ENCODE measurements at regions not wholly inside any gene's neighbourhood (a gene's known extent, or its start where the extent isn't known, plus 50 kb on each side); places are given as distances from the start of the nearest gene placed in this dataset.

- no peaks in the 10 kb centered on the region for H3K36me3 ChIP-seq
- DNase-seq, result peak in 1 of 5 donors; percentile 19
- no peak overlapping the region for H3K27ac ChIP-seq
- TF ChIP-seq POLR2A (IDR thresholded peaks at IDR 0.05) (no peak), EP300 (IDR thresholded peaks at IDR 0.05) (no peak)
- TF ChIP-seq, protein P1, sequence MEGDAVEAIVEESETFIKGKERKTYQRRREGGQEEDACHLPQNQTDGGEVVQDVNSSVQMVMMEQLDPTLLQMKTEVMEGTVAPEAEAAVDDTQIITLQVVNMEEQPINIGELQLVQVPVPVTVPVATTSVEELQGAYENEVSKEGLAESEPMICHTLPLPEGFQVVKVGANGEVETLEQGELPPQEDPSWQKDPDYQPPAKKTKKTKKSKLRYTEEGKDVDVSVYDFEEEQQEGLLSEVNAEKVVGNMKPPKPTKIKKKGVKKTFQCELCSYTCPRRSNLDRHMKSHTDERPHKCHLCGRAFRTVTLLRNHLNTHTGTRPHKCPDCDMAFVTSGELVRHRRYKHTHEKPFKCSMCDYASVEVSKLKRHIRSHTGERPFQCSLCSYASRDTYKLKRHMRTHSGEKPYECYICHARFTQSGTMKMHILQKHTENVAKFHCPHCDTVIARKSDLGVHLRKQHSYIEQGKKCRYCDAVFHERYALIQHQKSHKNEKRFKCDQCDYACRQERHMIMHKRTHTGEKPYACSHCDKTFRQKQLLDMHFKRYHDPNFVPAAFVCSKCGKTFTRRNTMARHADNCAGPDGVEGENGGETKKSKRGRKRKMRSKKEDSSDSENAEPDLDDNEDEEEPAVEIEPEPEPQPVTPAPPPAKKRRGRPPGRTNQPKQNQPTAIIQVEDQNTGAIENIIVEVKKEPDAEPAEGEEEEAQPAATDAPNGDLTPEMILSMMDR (IDR thresholded peaks at IDR 0.05), result no peak
- H3K9me3 ChIP-seq, result no peaks in the 10 kb centered on the region
- intact Hi-C loops (cut with DNase I), result no loop called here
- no peak overlapping the region for H3K4me3 ChIP-seq
- H3K4me1 ChIP-seq (ENCODE audit: insufficient read depth), result no peaks in the 10 kb centered on the region
- WGBS, 3 donors, result 22 to 41% (median 31%) methylated on average over 1 of the region's 1 CpG
- no peaks in the 10 kb centered on the region for H3K27me3 ChIP-seq
These were observed 51.0 kb upstream of the MPDZ start for GRCh38 chr9:13330396-13331004.
